ENCODE measurements at regions not wholly inside any gene's neighbourhood (a gene's known extent, or its start where the extent isn't known, plus 50 kb on each side); places are given as distances from the start of the nearest gene placed in this dataset.

DNA sequence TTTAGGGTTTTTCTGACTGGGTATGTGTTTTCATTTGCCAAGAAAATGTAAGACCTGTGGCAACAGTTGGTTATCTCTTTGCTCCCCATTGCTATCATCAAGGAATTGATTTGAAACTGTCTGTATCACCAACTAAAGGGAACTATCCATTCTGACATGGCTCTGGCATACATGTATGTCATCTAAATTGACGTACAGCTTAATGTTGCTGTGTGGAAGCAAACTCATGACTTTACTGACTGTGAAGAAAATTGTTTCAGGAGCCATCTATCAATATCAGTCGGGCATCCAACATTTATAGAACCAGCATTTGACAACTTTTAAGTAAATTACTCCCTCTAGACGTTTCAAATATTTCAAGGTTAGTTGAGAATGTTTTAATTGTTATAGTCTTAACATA is 555.8 kb upstream of the EPHA7 start:
- TF ChIP-seq, protein P1, sequence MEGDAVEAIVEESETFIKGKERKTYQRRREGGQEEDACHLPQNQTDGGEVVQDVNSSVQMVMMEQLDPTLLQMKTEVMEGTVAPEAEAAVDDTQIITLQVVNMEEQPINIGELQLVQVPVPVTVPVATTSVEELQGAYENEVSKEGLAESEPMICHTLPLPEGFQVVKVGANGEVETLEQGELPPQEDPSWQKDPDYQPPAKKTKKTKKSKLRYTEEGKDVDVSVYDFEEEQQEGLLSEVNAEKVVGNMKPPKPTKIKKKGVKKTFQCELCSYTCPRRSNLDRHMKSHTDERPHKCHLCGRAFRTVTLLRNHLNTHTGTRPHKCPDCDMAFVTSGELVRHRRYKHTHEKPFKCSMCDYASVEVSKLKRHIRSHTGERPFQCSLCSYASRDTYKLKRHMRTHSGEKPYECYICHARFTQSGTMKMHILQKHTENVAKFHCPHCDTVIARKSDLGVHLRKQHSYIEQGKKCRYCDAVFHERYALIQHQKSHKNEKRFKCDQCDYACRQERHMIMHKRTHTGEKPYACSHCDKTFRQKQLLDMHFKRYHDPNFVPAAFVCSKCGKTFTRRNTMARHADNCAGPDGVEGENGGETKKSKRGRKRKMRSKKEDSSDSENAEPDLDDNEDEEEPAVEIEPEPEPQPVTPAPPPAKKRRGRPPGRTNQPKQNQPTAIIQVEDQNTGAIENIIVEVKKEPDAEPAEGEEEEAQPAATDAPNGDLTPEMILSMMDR (conservative IDR thresholded peaks at IDR 0.05) = no peak
- TF ChIP-seq ZFX (IDR thresholded peaks at IDR 0.05) = no peak
- no peak overlapping the region for H3K27ac ChIP-seq

DNA sequence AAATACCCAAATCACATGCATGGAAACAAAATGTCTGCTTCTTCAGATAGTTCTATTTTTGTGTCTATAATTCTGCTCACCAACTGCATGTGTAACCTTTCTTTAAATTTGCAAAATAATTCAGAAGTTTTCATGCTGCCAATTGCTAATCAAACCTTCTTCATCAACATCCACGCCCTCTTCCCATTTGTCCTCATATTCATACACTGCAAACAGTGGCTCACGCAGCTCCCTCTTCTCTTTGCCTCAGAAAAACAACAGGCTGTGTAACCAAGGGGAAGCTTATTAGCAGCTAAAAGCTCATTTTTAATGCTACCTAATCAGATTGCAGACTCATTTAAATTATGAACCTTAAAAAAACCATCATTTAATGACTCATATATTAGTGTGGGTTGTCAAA is 555.0 kb upstream of the EPHA7 start:
- H3K27ac ChIP-seq = no peak overlapping the region
- TF ChIP-seq, protein P1 (conservative IDR thresholded peaks at IDR 0.05) = no peak
- no peak for TF ChIP-seq ZFX (IDR thresholded peaks at IDR 0.05)

DNA sequence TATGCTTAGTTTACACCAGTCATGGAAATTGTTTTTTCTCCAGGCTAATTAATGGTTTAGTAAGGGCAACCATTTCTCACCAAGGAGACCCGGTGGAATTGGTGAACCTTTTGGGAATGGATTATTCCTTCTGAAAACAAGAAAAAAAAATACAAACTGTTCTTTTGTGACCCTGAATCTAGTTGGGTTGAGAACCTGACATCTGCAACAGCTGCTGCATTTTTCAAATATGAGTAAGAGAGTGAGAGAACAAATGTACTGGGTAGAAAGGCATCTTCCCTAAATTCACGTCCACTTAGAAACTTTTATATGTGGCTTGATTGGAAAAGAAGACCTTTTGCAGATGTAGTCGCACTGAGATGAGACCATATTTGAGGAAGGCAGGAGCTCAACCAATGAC is 553.4 kb upstream of the EPHA7 start:
- H3K27ac ChIP-seq = no peak overlapping the region
- no peak for TF ChIP-seq ZFX (IDR thresholded peaks at IDR 0.05)
- TF ChIP-seq, protein P1 (conservative IDR thresholded peaks at IDR 0.05) = no peak

DNA sequence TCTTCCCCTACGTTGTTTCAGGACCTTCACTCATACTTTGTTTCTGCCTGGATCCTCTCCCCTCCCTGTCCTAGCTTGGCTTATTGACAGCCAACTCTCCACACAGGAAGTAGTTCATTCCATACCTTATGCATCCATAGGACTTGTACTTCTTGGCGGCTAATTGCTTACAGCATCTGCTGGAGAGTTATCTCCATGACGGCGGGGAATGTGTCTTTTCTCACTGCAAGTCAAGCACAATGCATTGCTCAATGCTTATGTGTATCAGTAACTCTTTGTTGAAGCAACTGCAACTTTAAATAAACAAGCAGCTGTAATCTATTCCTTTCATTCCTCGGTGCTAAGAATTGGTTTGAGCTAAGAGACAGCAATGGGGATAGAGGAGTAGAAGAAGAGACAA is 551.3 kb upstream of the EPHA7 start:
- no peak for TF ChIP-seq ZFX (IDR thresholded peaks at IDR 0.05)
- TF ChIP-seq, protein P1 (conservative IDR thresholded peaks at IDR 0.05) = no peak
- no peak overlapping the region for H3K27ac ChIP-seq

DNA sequence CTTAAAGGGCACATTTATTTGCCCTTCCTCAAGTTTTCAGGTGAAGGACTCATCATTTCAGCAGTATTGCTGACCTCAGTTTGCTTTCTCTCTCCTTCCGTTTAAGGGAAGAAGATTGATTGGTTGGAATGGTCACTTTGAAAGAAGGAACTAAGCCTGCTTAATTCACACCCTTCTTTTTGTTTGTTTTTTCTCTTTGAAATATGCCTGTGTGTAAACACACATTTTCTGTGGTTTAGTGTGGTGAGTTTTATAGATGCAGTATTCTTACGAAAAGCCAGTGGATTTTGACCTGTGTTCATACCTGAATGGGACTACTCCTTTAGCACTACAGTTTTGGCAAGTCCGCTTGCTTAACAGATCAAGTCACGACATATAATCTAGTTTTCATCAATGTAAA is 548.8 kb upstream of the EPHA7 start:
- TF ChIP-seq ZFX (IDR thresholded peaks at IDR 0.05) = no peak
- TF ChIP-seq, protein P1 (conservative IDR thresholded peaks at IDR 0.05) = no peak
- H3K27ac ChIP-seq = no peak overlapping the region

DNA sequence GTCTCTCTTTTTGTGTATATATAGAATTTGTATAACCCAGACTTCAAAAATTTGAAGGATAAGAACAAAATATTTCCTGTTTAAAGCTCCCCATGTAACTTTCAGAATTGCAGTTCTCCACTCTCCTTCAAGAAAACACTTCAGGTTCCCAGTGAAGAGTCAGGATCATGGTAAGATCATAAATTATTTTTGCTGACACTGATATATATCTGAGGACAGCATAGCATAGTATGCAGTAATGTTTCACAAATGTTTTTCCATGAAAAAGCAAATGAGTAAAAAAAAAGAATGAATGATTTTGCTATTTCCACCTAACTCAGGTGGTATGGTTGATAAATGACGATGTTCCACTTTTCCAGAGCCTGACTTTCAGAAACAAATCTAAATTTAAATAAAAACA is 545.6 kb upstream of the EPHA7 start:
- TF ChIP-seq, protein P1 (conservative IDR thresholded peaks at IDR 0.05) = no peak
- no peak for TF ChIP-seq ZFX (IDR thresholded peaks at IDR 0.05)
- no peak overlapping the region for H3K27ac ChIP-seq

DNA sequence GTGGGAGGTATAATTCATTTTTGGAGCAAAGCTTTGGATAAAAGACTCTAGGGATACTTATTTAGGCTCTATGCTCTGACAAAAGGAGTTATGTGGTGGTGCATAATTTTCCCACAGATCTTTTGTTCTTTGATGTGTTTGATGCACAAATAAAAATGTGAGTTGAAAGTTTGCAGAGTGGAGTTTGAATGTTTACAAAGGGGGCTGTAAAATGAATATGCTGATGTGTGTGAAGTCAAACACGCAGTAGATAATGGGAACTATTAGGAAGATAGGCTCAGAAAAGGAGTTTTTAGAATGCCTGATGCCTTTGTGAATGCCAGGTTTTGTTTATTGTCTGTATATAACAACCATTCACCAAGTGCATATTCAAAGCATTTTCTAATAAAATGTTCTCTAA is 545.0 kb upstream of the EPHA7 start:
- H3K27ac ChIP-seq = no peak overlapping the region
- no peak for TF ChIP-seq ZFX (IDR thresholded peaks at IDR 0.05)
- TF ChIP-seq, protein P1 (conservative IDR thresholded peaks at IDR 0.05) = no peak
